Ishikawa (cell line): ENCODE measurements at regions not wholly inside any gene's neighbourhood (a gene's known extent, or its start where the extent isn't known, plus 50 kb on each side); places are given as distances from the start of the nearest gene placed in this dataset.

Experiments used
- CEBPB ChIP-seq: IDR thresholded peaks from 2 replicates; pipeline ENCODE4 v1.6.1; 2012
- CREB1 ChIP-seq: IDR thresholded peaks from 2 replicates; pipeline ENCODE4 v1.6.1; 2012; ENCODE audit warnings: low read depth
- EGR1 ChIP-seq: IDR thresholded peaks from 2 replicates; pipeline ENCODE4 v1.6.1; 2012
- EP300 ChIP-seq: IDR thresholded peaks from 2 replicates; pipeline ENCODE4 v1.6.1; 2012; ENCODE audit warnings: borderline replicate concordance
- FOXM1 ChIP-seq: IDR thresholded peaks from 2 replicates; pipeline ENCODE4 v1.6.1; 2012; ENCODE audit warnings: low read depth, borderline replicate concordance
- MAX ChIP-seq: IDR thresholded peaks from 2 replicates; pipeline ENCODE4 v1.6.1; 2012
- NFIC ChIP-seq: IDR thresholded peaks from 2 replicates; pipeline ENCODE4 v1.6.1; 2012
- RAD21 ChIP-seq: IDR thresholded peaks from 2 replicates; pipeline ENCODE4 v1.6.1; 2012; ENCODE audit warnings: low read depth
- REST ChIP-seq: IDR thresholded peaks from 2 replicates; pipeline ENCODE4 v1.6.1; 2012; ENCODE audit warnings: low read depth, mild to moderate bottlenecking
- TAF1 ChIP-seq: IDR thresholded peaks from 2 replicates; pipeline ENCODE4 v1.6.1; 2012; ENCODE audit warnings: low read depth, mild to moderate bottlenecking
- TCF12 ChIP-seq: IDR thresholded peaks from 2 replicates; pipeline ENCODE4 v1.6.1; 2012; ENCODE audit warnings: low read depth
- TEAD4 ChIP-seq: IDR thresholded peaks from 2 replicates; pipeline ENCODE4 v1.6.1; 2012
- USF1 ChIP-seq: IDR thresholded peaks from 2 replicates; pipeline ENCODE4 v1.6.1; 2012
- YY1 ChIP-seq: IDR thresholded peaks from 2 replicates; pipeline ENCODE4 v1.6.1; 2012; ENCODE audit warnings: low read depth
- ZBTB7A ChIP-seq: IDR thresholded peaks from 2 replicates; pipeline ENCODE4 v1.6.1; 2012; ENCODE audit warnings: low read depth

- TF ChIP-seq TAF1 (no peak), NFIC (no peak), ZBTB7A (no peak)
Measured at GRCh38 chr21:15164273-15164672, 99.5 kb upstream of the NRIP1 start.

- TF ChIP-seq FOXM1 (no peak), USF1 (no peak), CREB1 (no peak), ZBTB7A (no peak), CEBPB (no peak), YY1 (no peak), TAF1 (no peak), NFIC (no peak), RAD21 (no peak), MAX (no peak), EP300 (no peak), REST (no peak), EGR1 (no peak)
Measured at GRCh38 chr21:15164678-15165303, 100.0 kb upstream of the NRIP1 start.

GRCh38 chr21:15170614-15171013, 105.8 kb upstream of the NRIP1 start:
- TF ChIP-seq CREB1 (no peak), TEAD4 (no peak), NFIC (no peak), EP300 (no peak)

GRCh38 chr21:15171546-15171945, 106.7 kb upstream of the NRIP1 start:
- no peak for TF ChIP-seq RAD21
- no peak for TF ChIP-seq CREB1
- TF ChIP-seq TAF1: no peak
- TF ChIP-seq REST: no peak
- no peak for TF ChIP-seq USF1
- no peak for TF ChIP-seq CEBPB
- no peak for TF ChIP-seq EP300
- no peak for TF ChIP-seq TCF12
- TF ChIP-seq NFIC: no peak
- TF ChIP-seq YY1: no peak
- no peak for TF ChIP-seq FOXM1
- TF ChIP-seq ZBTB7A: no peak
- no peak for TF ChIP-seq MAX
- no peak for TF ChIP-seq EGR1
- no peak for TF ChIP-seq TEAD4

GRCh38 chr21:15172963-15173362, 108.2 kb upstream of the NRIP1 start:
- TF ChIP-seq RAD21: no peak
- no peak for TF ChIP-seq CREB1
- TF ChIP-seq REST: no peak
- TF ChIP-seq EP300: no peak
- TF ChIP-seq NFIC: no peak
- TF ChIP-seq ZBTB7A: no peak
- no peak for TF ChIP-seq USF1
- TF ChIP-seq TAF1: no peak
- TF ChIP-seq MAX: no peak
- no peak for TF ChIP-seq CEBPB
- TF ChIP-seq YY1: no peak
- TF ChIP-seq TEAD4: no peak
- TF ChIP-seq TCF12: no peak
- TF ChIP-seq FOXM1: no peak
- TF ChIP-seq EGR1: no peak
